ENCODE measurements at regions not wholly inside any gene's neighbourhood (a gene's known extent, or its start where the extent isn't known, plus 50 kb on each side); places are given as distances from the start of the nearest gene placed in this dataset.

- no peaks in the 10 kb centered on the region for H3K36me3 ChIP-seq
- H3K27me3 ChIP-seq, result peaks cover 0 to 18% (median 0%) of the 10 kb centered on the region in 9 donors
- peaks cover 0 to 3% (median 0%) of the 10 kb centered on the region in 12 donors for H3K9me3 ChIP-seq
- ATAC-seq (no peak), DNase-seq (no peak)
- intact Hi-C loops (cut with DNase I), result no loop called here
- H3K27ac ChIP-seq, result peak overlapping the region; percentile 34 to 79 (median 54)
- WGBS, 4 donors, result 58 to 76% (median 69%) methylated on average over 4 of the region's 4 CpGs
- H3K4me3 ChIP-seq, result no peak overlapping the region
- TF ChIP-seq POLR2A (IDR thresholded peaks at IDR 0.05), result no peak
- no peak for TF ChIP-seq CTCF (IDR thresholded peaks at IDR 0.05)
- peaks cover 0 to 8% (median 0%) of the 10 kb centered on the region in 12 donors for H3K4me1 ChIP-seq
These were observed 133.6 kb upstream of the GRPR start for GRCh38 chrX:15989716-15990115.

- H3K4me1 ChIP-seq, result peaks cover 0 to 8% (median 0%) of the 10 kb centered on the region in 12 donors
- peaks cover 0 to 23% (median 0%) of the 10 kb centered on the region in 9 donors for H3K27me3 ChIP-seq
- no peaks in the 10 kb centered on the region for H3K36me3 ChIP-seq
- WGBS, 4 donors, result 30 to 50% (median 40%) methylated on average over 5 of the region's 5 CpGs
- no peak for TF ChIP-seq CTCF (IDR thresholded peaks at IDR 0.05)
- TF ChIP-seq POLR2A (IDR thresholded peaks at IDR 0.05), result no peak
- DNase-seq (peak in 1 of 5 donors; percentile 17), ATAC-seq (peak in 3 of 4 donors; percentile 36 to 79 (median 72))
- peaks cover 0 to under 1% (median 0%) of the 10 kb centered on the region in 12 donors for H3K9me3 ChIP-seq
- H3K4me3 ChIP-seq, result no peak overlapping the region
- peak overlapping the region; percentile 34 to 79 (median 54) for H3K27ac ChIP-seq
- intact Hi-C loops (cut with DNase I), result no loop called here
These were observed 134.3 kb upstream of the AP1S2 start for GRCh38 chrX:15988661-15989603.

- Histone ChIP-seq H3K9me3 (no peaks in the 10 kb centered on the region), H3K27ac (no peak overlapping the region), H3K27me3 (peaks cover 0 to 47% (median 0%) of the 10 kb centered on the region in 9 donors), H3K4me3 (no peak overlapping the region), H3K36me3 (no peaks in the 10 kb centered on the region), H3K4me1 (peaks cover 0 to 8% (median 0%) of the 10 kb centered on the region in 12 donors)
- TF ChIP-seq CTCF (IDR thresholded peaks at IDR 0.05) (no peak), POLR2A (IDR thresholded peaks at IDR 0.05) (no peak)
- no peak for DNase-seq
- ATAC-seq, result no peak
- intact Hi-C loops (cut with DNase I), result no loop called here
- WGBS, 4 donors, result 66 to 76% (median 71%) methylated on average over 2 of the region's 2 CpGs
These were observed 131.3 kb upstream of the AP1S2 start for GRCh38 chrX:15985937-15986336.

GRCh38 chrX:15983034-15983433 is 128.4 kb upstream of the AP1S2 start:
- H3K36me3 ChIP-seq, result no peaks in the 10 kb centered on the region
- ATAC-seq (no peak), DNase-seq (no peak)
- H3K4me1 ChIP-seq, result peaks cover 0 to under 1% (median 0%) of the 10 kb centered on the region in 12 donors
- H3K27me3 ChIP-seq, result peaks cover 0 to 58% (median 0%) of the 10 kb centered on the region in 9 donors
- intact Hi-C loops (cut with DNase I), result no loop called here
- TF ChIP-seq POLR2A (IDR thresholded peaks at IDR 0.05), result no peak
- no peak for TF ChIP-seq CTCF (IDR thresholded peaks at IDR 0.05)
- no peak overlapping the region for H3K4me3 ChIP-seq
- H3K27ac ChIP-seq, result no peak overlapping the region
- H3K9me3 ChIP-seq, result no peaks in the 10 kb centered on the region
- 86 to 100% (median 97%) methylated on average over 1 of the region's 1 CpG for WGBS, 4 donors
